ENCODE measurements at regions not wholly inside any gene's neighbourhood (a gene's known extent, or its start where the extent isn't known, plus 50 kb on each side); places are given as distances from the start of the nearest gene placed in this dataset.

- no peak for TF ChIP-seq NBN (conservative IDR thresholded peaks at IDR 0.05)
- TF ChIP-seq ZC3H4 (CRISPR knock-in tag; IDR thresholded peaks at IDR 0.05; ENCODE audit: borderline replicate concordance): no peak
- TF ChIP-seq MXI1 (IDR thresholded peaks at IDR 0.05; ENCODE audit: borderline replicate concordance, low read depth, low read length): no peak
- TF ChIP-seq, protein P1, sequence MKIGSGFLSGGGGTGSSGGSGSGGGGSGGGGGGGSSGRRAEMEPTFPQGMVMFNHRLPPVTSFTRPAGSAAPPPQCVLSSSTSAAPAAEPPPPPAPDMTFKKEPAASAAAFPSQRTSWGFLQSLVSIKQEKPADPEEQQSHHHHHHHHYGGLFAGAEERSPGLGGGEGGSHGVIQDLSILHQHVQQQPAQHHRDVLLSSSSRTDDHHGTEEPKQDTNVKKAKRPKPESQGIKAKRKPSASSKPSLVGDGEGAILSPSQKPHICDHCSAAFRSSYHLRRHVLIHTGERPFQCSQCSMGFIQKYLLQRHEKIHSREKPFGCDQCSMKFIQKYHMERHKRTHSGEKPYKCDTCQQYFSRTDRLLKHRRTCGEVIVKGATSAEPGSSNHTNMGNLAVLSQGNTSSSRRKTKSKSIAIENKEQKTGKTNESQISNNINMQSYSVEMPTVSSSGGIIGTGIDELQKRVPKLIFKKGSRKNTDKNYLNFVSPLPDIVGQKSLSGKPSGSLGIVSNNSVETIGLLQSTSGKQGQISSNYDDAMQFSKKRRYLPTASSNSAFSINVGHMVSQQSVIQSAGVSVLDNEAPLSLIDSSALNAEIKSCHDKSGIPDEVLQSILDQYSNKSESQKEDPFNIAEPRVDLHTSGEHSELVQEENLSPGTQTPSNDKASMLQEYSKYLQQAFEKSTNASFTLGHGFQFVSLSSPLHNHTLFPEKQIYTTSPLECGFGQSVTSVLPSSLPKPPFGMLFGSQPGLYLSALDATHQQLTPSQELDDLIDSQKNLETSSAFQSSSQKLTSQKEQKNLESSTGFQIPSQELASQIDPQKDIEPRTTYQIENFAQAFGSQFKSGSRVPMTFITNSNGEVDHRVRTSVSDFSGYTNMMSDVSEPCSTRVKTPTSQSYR (CRISPR knock-in tag; IDR thresholded peaks at IDR 0.05; ENCODE audit: borderline replicate concordance): no peak
- no peak for TF ChIP-seq REL (CRISPR knock-in tag; conservative IDR thresholded peaks at IDR 0.05)
- TF ChIP-seq, protein P2, sequence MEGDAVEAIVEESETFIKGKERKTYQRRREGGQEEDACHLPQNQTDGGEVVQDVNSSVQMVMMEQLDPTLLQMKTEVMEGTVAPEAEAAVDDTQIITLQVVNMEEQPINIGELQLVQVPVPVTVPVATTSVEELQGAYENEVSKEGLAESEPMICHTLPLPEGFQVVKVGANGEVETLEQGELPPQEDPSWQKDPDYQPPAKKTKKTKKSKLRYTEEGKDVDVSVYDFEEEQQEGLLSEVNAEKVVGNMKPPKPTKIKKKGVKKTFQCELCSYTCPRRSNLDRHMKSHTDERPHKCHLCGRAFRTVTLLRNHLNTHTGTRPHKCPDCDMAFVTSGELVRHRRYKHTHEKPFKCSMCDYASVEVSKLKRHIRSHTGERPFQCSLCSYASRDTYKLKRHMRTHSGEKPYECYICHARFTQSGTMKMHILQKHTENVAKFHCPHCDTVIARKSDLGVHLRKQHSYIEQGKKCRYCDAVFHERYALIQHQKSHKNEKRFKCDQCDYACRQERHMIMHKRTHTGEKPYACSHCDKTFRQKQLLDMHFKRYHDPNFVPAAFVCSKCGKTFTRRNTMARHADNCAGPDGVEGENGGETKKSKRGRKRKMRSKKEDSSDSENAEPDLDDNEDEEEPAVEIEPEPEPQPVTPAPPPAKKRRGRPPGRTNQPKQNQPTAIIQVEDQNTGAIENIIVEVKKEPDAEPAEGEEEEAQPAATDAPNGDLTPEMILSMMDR (CRISPR knock-in tag; IDR thresholded peaks at IDR 0.05): no peak
These were observed 480.8 kb upstream of the EPHA7 start for GRCh38 chr6:93900142-93900541.

All from HepG2 (cell line).